ENCODE measurements at regions not wholly inside any gene's neighbourhood (a gene's known extent, or its start where the extent isn't known, plus 50 kb on each side); places are given as distances from the start of the nearest gene placed in this dataset.

GRCh38 chr11:15586741-15587473, 472.2 kb downstream of the INSC start:
- DNase-seq, result no peak

GRCh38 chr11:15589070-15589626, 474.4 kb downstream of the INSC start:
- DNase-seq, result no peak

DNA sequence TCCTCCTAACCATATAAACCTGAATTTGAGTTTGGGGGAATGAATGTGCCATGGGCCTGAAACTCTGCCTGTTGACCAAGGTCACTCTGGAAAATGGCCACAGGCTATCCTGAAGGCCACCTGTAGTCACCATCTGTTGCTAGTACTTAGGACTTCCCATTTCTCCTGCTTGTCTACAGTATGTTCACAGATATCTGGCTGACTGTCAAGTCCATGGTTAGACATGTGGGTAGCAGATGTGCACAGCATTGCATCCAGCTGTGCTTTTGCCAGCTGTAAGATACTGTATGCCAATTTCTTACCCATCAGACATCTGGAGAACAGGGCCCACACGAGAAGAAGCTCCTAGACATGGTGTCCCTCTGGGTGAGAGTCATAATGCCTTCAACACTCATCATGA, 475.4 kb downstream of the INSC start:
- DNase-seq, result no peak

DNA sequence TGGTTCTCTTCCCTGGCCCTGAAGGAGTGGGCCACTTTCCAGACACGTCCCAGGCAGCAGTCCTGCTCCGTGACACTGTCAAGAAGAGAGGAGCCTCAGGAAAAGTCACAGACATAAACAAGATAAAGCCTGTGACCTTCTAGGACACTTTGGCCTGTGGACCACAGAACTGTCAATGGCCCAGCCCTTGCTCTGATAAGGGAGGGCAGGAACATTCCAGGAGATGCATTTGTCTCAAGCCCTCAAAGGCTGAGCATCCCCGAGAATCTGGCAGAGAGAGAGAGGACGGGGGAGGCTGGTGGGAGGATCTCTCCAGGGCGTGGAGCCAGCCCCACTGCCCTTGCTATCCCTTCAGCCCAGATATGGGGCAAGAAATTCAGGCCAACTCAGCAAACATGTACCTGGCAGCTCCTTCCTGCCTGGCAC, 476.4 kb downstream of the INSC start:
- DNase-seq, result no peak

- no peak for DNase-seq
Observed at GRCh38 chr11:15594607-15595006, 479.9 kb downstream of the INSC start.

DNA sequence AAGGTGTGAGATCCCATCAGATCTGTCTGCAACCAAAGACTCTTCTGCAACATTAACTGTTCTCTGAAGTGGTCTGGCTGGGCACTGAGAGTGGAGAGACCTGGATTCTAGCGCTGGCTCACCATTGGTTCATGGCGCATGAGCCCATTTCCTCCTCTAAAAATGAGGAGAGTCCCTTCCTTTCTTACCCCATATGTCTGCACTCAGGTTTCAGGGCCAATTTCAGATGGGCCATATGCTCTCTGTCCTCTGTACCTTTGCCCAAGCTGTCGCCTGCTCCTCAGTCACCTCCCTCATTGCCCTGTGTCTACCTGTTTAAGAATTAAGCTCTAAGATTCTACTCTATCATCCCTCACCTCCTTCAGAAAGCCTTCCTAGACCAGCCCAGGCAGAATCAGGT, 484.7 kb downstream of the INSC start:
- DNase-seq, result no peak

GRCh38 chr11:15602047-15602446, 487.3 kb downstream of the INSC start:
- no peak for DNase-seq

GRCh38 chr11:15602785-15603567, 488.3 kb downstream of the INSC start:
- DNase-seq, result no peak

- no peak for DNase-seq
Observed at GRCh38 chr11:15605094-15605493, 490.4 kb downstream of the INSC start.

DNA sequence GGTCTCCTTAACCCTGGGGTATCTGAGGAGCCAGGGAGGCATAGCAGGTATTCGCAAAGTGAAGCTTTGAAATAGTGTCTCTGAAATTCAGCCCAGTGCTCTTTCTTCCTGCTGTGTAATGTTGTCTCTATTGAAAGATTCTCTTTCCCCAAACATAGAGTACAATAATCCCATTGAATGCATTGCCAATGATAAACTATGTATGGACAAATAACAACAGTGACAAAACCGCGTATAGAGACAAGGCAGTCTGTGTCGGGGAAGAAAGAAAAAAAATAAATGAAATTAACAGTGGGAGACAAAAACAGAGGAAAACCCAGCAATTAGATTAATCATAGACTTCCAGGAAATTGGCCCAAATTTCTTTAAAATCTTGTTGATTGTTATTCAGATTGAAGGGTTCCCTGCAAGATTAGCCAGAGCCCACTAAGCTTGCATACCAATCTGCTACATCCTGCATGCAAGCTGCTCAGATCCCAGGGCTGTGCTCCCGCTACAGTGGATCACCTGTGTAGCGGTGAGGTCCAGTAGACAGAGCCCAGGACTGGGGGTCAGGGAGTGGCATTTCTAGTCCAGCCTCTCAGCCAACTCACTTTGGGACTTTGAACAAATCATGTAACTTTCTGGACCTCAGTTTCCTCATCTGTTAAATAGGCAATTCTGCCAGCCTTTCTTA, 492.8 kb downstream of the INSC start:
- no peak for DNase-seq

DNA sequence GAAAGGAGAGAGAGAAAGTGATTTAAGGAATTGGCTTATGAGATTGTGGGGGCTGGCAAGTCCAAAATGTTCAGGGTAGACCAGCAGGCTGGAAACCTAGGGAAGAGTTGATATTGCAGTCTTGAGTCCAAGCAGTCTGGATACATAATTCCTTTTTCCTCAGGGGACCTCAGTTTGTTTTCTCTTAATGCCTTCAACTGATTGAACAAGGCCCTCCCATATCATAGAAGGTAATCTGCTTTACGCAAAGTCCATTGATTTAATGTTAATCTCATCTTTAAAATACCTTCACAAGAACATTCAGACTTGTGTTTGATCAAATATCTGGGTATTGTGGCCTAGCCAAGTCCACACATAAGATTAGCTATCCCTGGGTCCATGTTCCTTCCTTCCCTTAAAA, 494.7 kb downstream of the INSC start:
- DNase-seq, result no peak

DNA sequence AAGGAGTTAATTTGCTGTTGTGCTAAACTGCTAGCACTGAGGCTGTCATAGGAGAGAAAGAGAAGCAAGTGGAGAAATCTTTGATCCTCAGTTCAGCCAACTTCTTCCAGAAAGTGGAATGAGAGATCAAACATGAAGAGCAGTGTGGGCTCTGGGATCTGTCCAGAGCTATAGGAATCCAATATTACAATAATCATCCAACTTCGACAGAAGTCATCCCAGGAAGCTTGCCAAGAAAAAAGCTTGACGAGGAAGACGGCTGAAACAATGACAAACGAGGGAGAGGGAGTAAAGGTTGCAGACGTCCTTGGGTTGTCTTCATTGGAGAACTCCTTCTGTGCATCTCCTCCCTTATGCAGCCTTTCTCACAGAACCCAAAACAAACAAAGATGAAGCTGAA, 496.2 kb downstream of the INSC start:
- DNase-seq, result no peak

DNA sequence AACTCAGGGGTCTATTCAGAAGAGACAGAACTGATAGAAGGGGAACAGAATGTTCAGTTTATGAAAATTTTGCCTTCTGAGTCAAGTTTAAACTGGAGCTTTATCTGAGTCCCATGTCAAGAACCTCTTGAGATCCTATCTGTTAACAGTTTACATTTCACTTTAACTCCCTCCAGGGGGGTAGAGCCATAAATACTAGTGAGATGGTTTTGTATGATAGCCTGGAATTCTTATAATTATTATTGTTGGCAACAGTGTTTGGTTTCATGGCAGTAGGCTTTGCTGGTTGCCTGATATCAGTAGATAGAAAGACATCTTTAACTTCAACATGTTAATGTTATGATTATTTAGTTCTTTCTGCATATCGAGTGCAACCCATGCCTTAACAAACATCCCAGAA, 498.5 kb downstream of the INSC start:
- DNase-seq, result no peak

- no peak for DNase-seq
Observed at GRCh38 chr11:15613789-15614188, 499.1 kb downstream of the INSC start.

GRCh38 chr11:15615398-15616096, 500.8 kb downstream of the INSC start:
- no peak for DNase-seq

DNA sequence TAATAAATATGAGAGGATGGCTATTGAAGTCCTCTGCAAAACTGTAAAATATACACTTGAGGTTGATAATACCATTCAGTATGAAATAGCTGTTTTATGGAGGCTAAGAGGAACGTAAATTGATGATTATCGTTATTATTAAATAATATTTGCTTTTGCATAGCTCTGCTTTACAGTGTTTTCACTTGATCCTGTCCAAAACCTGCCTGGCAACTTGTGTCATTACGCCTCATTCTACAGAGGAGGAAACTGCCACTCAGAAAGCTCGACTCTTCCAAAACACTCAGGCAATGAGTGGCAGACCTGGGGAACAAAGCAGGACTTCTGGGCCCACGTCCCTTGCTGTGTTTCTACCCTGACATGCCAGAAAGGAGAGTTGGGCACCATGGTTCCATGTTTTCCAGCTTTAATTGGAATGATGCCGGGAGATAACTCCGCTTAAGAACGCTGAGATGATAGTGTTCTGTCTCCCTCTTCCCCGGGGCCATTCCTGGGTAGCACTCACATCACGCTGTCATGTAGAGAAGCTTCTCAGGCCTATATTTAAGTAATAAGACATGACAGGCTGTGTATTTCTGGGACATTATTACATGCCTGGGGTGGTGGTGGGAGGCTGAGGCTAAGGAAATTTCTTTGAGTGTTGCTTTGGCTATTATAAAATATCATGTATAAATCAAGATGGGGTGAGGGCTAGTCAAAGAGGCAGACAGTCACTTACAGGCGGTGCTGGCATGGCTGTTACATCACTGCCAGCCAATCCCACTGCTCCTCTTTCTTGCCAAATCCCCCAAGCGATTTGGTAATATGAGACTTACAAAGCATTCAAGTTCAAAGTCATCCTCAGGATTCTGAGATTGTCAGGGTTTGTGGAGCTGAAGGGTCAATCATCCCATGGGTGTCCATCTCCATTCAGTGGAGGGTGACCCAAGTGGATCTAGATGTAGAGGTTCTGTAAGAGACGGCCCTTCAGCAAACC, 501.7 kb downstream of the INSC start:
- DNase-seq, result no peak

DNA sequence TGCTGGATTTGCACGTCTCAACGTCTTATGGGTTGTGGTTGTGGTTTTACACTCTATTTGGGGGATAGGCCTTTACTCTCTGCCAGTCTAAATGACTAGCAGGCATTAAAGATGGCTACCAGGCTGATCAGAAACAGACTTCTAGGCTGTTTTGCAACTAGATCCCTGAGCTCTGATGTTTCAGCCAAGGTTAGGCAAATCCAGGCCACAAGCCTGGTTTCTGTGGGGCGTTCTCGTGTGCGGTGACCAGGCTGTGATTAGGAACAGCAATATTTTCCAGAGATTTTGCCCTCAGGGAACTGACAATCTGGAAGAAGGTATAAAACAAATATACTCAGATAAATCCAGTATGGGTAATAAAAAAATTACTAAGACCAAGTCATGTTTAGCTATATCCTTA, 502.4 kb downstream of the INSC start:
- DNase-seq, result no peak

GRCh38 chr11:15618583-15619032, 503.9 kb downstream of the INSC start:
- no peak for DNase-seq

DNA sequence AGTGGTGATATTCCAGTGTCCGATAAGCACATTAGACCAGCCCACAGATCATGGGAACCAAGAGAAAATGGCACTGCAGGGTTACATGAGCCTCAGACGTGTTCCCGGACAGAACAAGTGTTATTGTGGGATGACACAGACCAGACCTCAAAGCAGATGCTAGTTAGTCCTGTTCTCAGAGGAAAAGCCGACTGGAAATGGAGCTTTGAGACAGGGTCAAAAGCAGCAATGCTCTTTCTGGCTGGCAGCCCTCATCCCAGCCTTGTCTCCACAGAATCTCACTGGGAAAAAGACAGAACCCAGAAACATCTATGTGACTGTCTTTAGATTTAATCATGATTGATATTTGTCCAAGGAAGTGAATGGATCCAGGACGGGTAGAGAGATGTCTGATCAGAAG, 506.8 kb downstream of the INSC start:
- no peak for DNase-seq

- DNase-seq, result no peak
Observed at GRCh38 chr11:15622231-15622890, 507.6 kb downstream of the INSC start.

DNA sequence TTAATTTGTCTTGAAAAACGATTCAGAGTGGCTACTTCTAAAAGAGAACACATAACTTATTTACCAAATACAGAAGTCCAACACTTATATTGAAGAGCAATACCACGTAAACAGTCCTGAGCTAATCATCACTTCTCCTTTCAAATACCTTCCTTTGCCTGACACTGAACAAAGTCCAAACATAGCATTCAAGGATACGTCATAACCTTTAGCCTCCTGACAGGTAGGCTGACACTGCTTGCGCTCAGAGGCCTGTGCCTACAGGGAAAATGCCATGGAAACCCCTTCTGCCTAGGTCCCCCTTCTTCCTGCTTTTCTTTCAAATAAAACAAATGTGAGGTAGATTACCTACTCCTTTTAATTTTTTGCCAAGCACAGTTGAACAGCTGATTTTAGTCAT, 510.0 kb downstream of the INSC start:
- DNase-seq, result no peak

Measured in NCI-H1417 treated with DMSO at 0.1 percent for 48 hours (cell line).